MCF 10A (cell line): ENCODE measurements at regions not wholly inside any gene's neighbourhood (a gene's known extent, or its start where the extent isn't known, plus 50 kb on each side); places are given as distances from the start of the nearest gene placed in this dataset.

Experiments used
- BruUV-seq: library from RNA; stranded (reverse); fragments of 400-500 nt; replicated peaks from 2 replicates; lab custom pipeline; 2021; lab: Mats Ljungman, UMichigan
- CTCF ChIA-PET: fragments of 300-600 bp; sonication (Branson Sonifier 250); formaldehyde crosslinking; extraction: SDS; loops from one replicate; lab custom pipeline; 2021; ENCODE audit warnings: antibody characterized with exemption, inconsistent platforms; lab: Yijun Ruan, JAX
- POLR2A ChIA-PET: fragments of 300-600, 350-650 bp; sonication (Branson Sonifier 250); formaldehyde crosslinking; extraction: SDS; loops from one replicate; lab custom pipeline; 2020; ENCODE audit warnings: antibody characterized with exemption, inconsistent platforms; lab: Yijun Ruan, JAX
- DNase-seq: peaks from one replicate; pipeline ENCODE4 v3.0.0-alpha.2; 2018; ENCODE audit not compliant: unreplicated experiment
- H3K27ac Mint-ChIP-seq: one replicate; pipeline ENCODE4 v1.8.0; 2022; ENCODE audit warnings: mild to moderate bottlenecking, low read depth, mixed read lengths; ENCODE audit not compliant: unreplicated experiment
- H3K27me3 Mint-ChIP-seq: one replicate; pipeline ENCODE4 v1.8.0; 2022; ENCODE audit warnings: mixed read lengths; ENCODE audit not compliant: insufficient read depth, unreplicated experiment
- H3K36me3 Mint-ChIP-seq: one replicate; pipeline ENCODE4 v1.8.0; 2022; ENCODE audit warnings: mild to moderate bottlenecking, moderate library complexity, mixed read lengths; ENCODE audit not compliant: insufficient read depth, unreplicated experiment
- H3K4me1 Mint-ChIP-seq: one replicate; pipeline ENCODE4 v1.8.0; 2022; ENCODE audit warnings: mixed read lengths; ENCODE audit not compliant: insufficient read depth, unreplicated experiment
- H3K4me3 Mint-ChIP-seq: one replicate; pipeline ENCODE4 v1.8.0; 2022; ENCODE audit warnings: mild to moderate bottlenecking, moderate library complexity, mixed read lengths; ENCODE audit not compliant: unreplicated experiment
- H3K9me3 Mint-ChIP-seq: one replicate; pipeline ENCODE4 v1.8.0; 2022; ENCODE audit warnings: mixed read lengths; ENCODE audit not compliant: unreplicated experiment
- intact Hi-C: fragments of 100-400 bp; cut with micrococcal nuclease; formaldehyde crosslinking; loops from 2 replicates; pipeline ENCODE4 v1.14.1; 2022
- TF ChIP-seq, protein P1 (sequence below): fragments of 200-600 bp; IDR thresholded peaks from one replicate; pipeline ENCODE4 v1.8.0; 2022; ENCODE audit warnings: antibody characterized with exemption, mild to moderate bottlenecking; ENCODE audit not compliant: unreplicated experiment

- no TSS peak for BruUV-seq
- no peak overlapping the region for H3K4me3 Mint-ChIP-seq
- H3K27me3 Mint-ChIP-seq, result peaks cover 13% of the 10 kb centered on the region
- no peaks in the 10 kb centered on the region for H3K36me3 Mint-ChIP-seq
- intact Hi-C loops, result no loop called here
- peak; percentile 77 for DNase-seq
- H3K27ac Mint-ChIP-seq, result no peak overlapping the region
- ChIA-PET POLR2A (no interaction called here), CTCF (interaction anchor here (0.6 to 1.4 kb wide), 2 partner anchors 14 to 15 kb away, joined by 3 to 5 read pairs; no protein-coding TSS in a partner anchor)
- no peaks in the 10 kb centered on the region for H3K4me1 Mint-ChIP-seq
- TF ChIP-seq, protein P1, sequence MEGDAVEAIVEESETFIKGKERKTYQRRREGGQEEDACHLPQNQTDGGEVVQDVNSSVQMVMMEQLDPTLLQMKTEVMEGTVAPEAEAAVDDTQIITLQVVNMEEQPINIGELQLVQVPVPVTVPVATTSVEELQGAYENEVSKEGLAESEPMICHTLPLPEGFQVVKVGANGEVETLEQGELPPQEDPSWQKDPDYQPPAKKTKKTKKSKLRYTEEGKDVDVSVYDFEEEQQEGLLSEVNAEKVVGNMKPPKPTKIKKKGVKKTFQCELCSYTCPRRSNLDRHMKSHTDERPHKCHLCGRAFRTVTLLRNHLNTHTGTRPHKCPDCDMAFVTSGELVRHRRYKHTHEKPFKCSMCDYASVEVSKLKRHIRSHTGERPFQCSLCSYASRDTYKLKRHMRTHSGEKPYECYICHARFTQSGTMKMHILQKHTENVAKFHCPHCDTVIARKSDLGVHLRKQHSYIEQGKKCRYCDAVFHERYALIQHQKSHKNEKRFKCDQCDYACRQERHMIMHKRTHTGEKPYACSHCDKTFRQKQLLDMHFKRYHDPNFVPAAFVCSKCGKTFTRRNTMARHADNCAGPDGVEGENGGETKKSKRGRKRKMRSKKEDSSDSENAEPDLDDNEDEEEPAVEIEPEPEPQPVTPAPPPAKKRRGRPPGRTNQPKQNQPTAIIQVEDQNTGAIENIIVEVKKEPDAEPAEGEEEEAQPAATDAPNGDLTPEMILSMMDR, result no peak
- H3K9me3 Mint-ChIP-seq, result no peaks in the 10 kb centered on the region
These were observed 55.1 kb upstream of the SLC1A1 start for GRCh38 chr9:4435197-4435596.

GRCh38 chr9:4433379-4433778, 56.9 kb upstream of the SLC1A1 start:
- TF ChIP-seq, protein P1, result no peak
- POLR2A ChIA-PET, result no interaction called here
- Mint-ChIP-seq H3K4me1 (no peaks in the 10 kb centered on the region), H3K9me3 (no peaks in the 10 kb centered on the region), H3K4me3 (no peak overlapping the region), H3K27me3 (peaks cover 3% of the 10 kb centered on the region), H3K27ac (no peak overlapping the region), H3K36me3 (no peaks in the 10 kb centered on the region)
- DNase-seq, result no peak
- BruUV-seq, result no TSS peak
- intact Hi-C loops, result no loop called here
- CTCF ChIA-PET, result interaction anchor here (0.7 kb wide), 1 partner anchor 207 kb away, joined by 3 read pairs; no protein-coding TSS in a partner anchor

- no peak overlapping the region for H3K4me3 Mint-ChIP-seq
- no peaks in the 10 kb centered on the region for H3K27me3 Mint-ChIP-seq
- ChIA-PET CTCF (interaction anchor here (0.7 kb wide), 1 partner anchor 1355 kb away, joined by 3 read pairs; no protein-coding TSS in a partner anchor), POLR2A (interaction anchor here (0.7 kb wide), 2 partner anchors 128 to 203 kb away, joined by 4 to 7 read pairs; no protein-coding TSS in a partner anchor)
- no peak overlapping the region for H3K27ac Mint-ChIP-seq
- BruUV-seq, result no TSS peak
- H3K9me3 Mint-ChIP-seq, result no peaks in the 10 kb centered on the region
- TF ChIP-seq, protein P1, result no peak
- no peaks in the 10 kb centered on the region for H3K4me1 Mint-ChIP-seq
- H3K36me3 Mint-ChIP-seq, result no peaks in the 10 kb centered on the region
- intact Hi-C loops, result no loop called here
- no peak for DNase-seq
These were observed 59.6 kb upstream of the SLC1A1 start for GRCh38 chr9:4430432-4431261.

- TF ChIP-seq, protein P1, result no peak
- Mint-ChIP-seq H3K36me3 (no peaks in the 10 kb centered on the region), H3K27me3 (no peaks in the 10 kb centered on the region), H3K4me1 (no peaks in the 10 kb centered on the region), H3K27ac (no peak overlapping the region), H3K9me3 (no peaks in the 10 kb centered on the region), H3K4me3 (no peak overlapping the region)
- ChIA-PET CTCF (interaction anchor here (0.6 kb wide), 1 partner anchor 380 kb away, joined by 3 read pairs; no protein-coding TSS in a partner anchor), POLR2A (no interaction called here)
- DNase-seq, result peak; percentile 26
- intact Hi-C loops, result no loop called here
- BruUV-seq, result no TSS peak
These were observed 64.8 kb upstream of the SLC1A1 start for GRCh38 chr9:4425319-4426045.
